ENCODE measurements at regions not wholly inside any gene's neighbourhood (a gene's known extent, or its start where the extent isn't known, plus 50 kb on each side); places are given as distances from the start of the nearest gene placed in this dataset.

DNA sequence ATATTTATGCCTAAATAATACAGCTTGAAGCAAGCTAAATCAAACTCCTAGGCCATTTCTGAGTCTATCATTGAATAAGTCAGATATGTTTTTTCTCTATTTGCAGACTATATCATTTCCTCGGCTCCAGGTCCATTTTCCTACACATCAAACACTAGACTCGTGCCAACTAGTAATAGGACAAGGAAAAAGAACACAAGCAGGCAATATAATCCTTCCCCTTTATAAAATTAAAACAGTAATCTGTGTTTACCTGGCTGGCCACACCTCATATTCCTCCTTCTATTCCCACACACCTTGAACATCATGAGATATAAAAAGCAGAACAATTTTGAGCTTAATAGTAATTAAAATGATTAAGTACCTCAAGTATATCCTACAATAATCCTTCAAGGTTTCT is 325.7 kb downstream of the TFEC start:
- H3F3A ChIP-seq (ENCODE audit: control insufficient read depth, insufficient read depth): no peaks in the 10 kb centered on the region
- TF ChIP-seq, protein P1, sequence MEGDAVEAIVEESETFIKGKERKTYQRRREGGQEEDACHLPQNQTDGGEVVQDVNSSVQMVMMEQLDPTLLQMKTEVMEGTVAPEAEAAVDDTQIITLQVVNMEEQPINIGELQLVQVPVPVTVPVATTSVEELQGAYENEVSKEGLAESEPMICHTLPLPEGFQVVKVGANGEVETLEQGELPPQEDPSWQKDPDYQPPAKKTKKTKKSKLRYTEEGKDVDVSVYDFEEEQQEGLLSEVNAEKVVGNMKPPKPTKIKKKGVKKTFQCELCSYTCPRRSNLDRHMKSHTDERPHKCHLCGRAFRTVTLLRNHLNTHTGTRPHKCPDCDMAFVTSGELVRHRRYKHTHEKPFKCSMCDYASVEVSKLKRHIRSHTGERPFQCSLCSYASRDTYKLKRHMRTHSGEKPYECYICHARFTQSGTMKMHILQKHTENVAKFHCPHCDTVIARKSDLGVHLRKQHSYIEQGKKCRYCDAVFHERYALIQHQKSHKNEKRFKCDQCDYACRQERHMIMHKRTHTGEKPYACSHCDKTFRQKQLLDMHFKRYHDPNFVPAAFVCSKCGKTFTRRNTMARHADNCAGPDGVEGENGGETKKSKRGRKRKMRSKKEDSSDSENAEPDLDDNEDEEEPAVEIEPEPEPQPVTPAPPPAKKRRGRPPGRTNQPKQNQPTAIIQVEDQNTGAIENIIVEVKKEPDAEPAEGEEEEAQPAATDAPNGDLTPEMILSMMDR (IDR thresholded peaks at IDR 0.05; ENCODE audit: low read depth, low read length, poor library complexity, severe bottlenecking): no peak
- TF ChIP-seq EZH2phosphoT487 (IDR thresholded peaks at IDR 0.05; ENCODE audit: borderline replicate concordance, low read length): no peak
- no peaks in the 10 kb centered on the region for H3K9me3 ChIP-seq (ENCODE audit: control insufficient read depth, insufficient read depth, low read length)

DNA sequence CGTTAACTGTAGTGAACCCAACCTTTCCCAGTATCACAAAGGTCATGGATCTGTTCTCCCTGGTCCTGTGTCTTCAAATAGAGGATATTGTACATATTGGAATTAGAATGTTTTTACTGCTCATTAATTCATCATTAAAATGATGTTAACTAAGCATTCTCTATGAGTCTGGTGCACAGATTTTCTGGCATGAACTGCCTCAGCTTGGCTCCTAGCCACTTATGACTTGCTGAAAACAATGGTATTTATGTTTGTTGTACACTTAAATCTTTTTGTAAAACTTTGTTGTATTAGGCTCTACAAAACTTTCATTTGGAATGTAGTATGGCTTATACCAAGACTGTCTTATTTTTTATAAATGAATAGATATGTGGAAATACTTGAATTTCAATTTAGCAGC is 329.4 kb downstream of the TFEC start:
- TF ChIP-seq, protein P1 (IDR thresholded peaks at IDR 0.05; ENCODE audit: low read depth, low read length, poor library complexity, severe bottlenecking): no peak
- no peak for TF ChIP-seq EZH2phosphoT487 (IDR thresholded peaks at IDR 0.05; ENCODE audit: borderline replicate concordance, low read length)
- Histone ChIP-seq H3K4me1 (ENCODE audit: control insufficient read depth, low read length) (no peaks in the 10 kb centered on the region), H3K9me3 (ENCODE audit: control insufficient read depth, insufficient read depth, low read length) (no peaks in the 10 kb centered on the region), H3K9me2 (replicated peaks; ENCODE audit: control insufficient read depth, low read length) (no peaks in the 10 kb centered on the region), H4K20me1 (ENCODE audit: control insufficient read depth, insufficient read depth, low read depth, low read length) (no peaks in the 10 kb centered on the region), H3K27me3 (ENCODE audit: control insufficient read depth, low read length) (0 out of 2 replicates have a peak, but pooled peaks cover 3% of the 10 kb centered on the region), H3K79me2 (ENCODE audit: control insufficient read depth, low read length) (no peaks in the 10 kb centered on the region), H3K27ac (ENCODE audit: low read depth, low read length) (no peak overlapping the region), H3F3A (ENCODE audit: control insufficient read depth, insufficient read depth) (no peaks in the 10 kb centered on the region), H3K4me2 (ENCODE audit: low read length) (no peak overlapping the region), H3K36me3 (ENCODE audit: control insufficient read depth, low read length) (no peaks in the 10 kb centered on the region), H3K4me3 (ENCODE audit: low read length) (no peak overlapping the region)

More for the DNA sequence above, 325.7 kb downstream of the TFEC start:
- Histone ChIP-seq H3K27me3 (ENCODE audit: control insufficient read depth, low read length) (0 out of 2 replicates have a peak, but pooled peaks cover 3% of the 10 kb centered on the region), H3K4me1 (ENCODE audit: control insufficient read depth, low read length) (no peaks in the 10 kb centered on the region), H3K4me3 (ENCODE audit: low read length) (no peak overlapping the region), H3K79me2 (ENCODE audit: control insufficient read depth, low read length) (no peaks in the 10 kb centered on the region), H3K9me2 (replicated peaks; ENCODE audit: control insufficient read depth, low read length) (no peaks in the 10 kb centered on the region), H3K27ac (ENCODE audit: low read depth, low read length) (no peak overlapping the region), H3K4me2 (ENCODE audit: low read length) (no peak overlapping the region), H4K20me1 (ENCODE audit: control insufficient read depth, insufficient read depth, low read depth, low read length) (no peaks in the 10 kb centered on the region), H3K36me3 (ENCODE audit: control insufficient read depth, low read length) (no peaks in the 10 kb centered on the region)

DNA sequence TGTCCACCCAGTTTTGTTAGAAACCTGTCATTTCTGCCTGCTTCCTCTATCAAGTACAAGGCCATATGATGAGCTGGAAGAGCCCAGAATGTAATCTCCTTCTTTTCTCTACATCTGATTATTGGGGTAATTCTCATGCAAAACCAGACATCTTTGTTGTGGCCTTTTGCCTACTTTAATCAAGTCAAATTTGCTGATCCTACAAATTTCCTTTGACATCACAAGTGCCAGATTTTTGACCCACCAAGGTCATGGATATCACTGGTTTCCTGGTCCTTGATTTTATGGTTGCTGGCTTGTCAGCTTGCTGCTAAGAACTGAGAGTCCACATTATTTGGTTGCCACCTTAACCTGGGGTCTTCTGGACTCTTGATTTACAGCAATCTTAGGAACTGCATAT is 336.1 kb downstream of the TFEC start:
- no peaks in the 10 kb centered on the region for H3K79me2 ChIP-seq (ENCODE audit: control insufficient read depth, low read length)
- no peaks in the 10 kb centered on the region for H3K9me3 ChIP-seq (ENCODE audit: control insufficient read depth, insufficient read depth, low read length)
- H3K4me3 ChIP-seq (ENCODE audit: low read length): no peak overlapping the region
- H3K36me3 ChIP-seq (ENCODE audit: control insufficient read depth, low read length): no peaks in the 10 kb centered on the region
- H3K27me3 ChIP-seq (ENCODE audit: control insufficient read depth, low read length): no peaks in the 10 kb centered on the region; the same call in 1 of the 2 replicates
- H4K20me1 ChIP-seq (ENCODE audit: control insufficient read depth, insufficient read depth, low read depth, low read length): no peaks in the 10 kb centered on the region
- TF ChIP-seq EZH2phosphoT487 (IDR thresholded peaks at IDR 0.05; ENCODE audit: borderline replicate concordance, low read length): no peak
- TF ChIP-seq, protein P1 (IDR thresholded peaks at IDR 0.05; ENCODE audit: low read depth, low read length, poor library complexity, severe bottlenecking): no peak
- H3K4me2 ChIP-seq (ENCODE audit: low read length): no peak overlapping the region
- H3K27ac ChIP-seq (ENCODE audit: low read depth, low read length): no peak overlapping the region
- no peaks in the 10 kb centered on the region for H3F3A ChIP-seq (ENCODE audit: control insufficient read depth, insufficient read depth)
- H3K9me2 ChIP-seq (replicated peaks; ENCODE audit: control insufficient read depth, low read length): no peaks in the 10 kb centered on the region
- peaks cover 6% of the 10 kb centered on the region; the same call in 1 of the 2 replicates for H3K4me1 ChIP-seq (ENCODE audit: control insufficient read depth, low read length)
